LNCaP clone FGC (cell line): ENCODE measurements at regions not wholly inside any gene's neighbourhood (a gene's known extent, or its start where the extent isn't known, plus 50 kb on each side); places are given as distances from the start of the nearest gene placed in this dataset.
"Not testable (repeated sequence)": the region's sequence is repeated elsewhere in the genome, so short reads cannot be mapped to it uniquely, and the experiment has no call there.

Experiments used
- DNase-seq: peaks from one replicate; pipeline ENCODE4 v3.0.0-alpha.2; 2011; ENCODE audit warnings: low read depth
- H3K4me3 ChIP-seq: 2 replicates; pipeline ENCODE4 v1.5.1; 2011; ENCODE audit warnings: mild to moderate bottlenecking, low read depth, low read length, control low read depth
- TF ChIP-seq, protein P1 (sequence below): IDR thresholded peaks from 2 replicates; pipeline ENCODE4 v1.5.1; 2012; ENCODE audit warnings: mild to moderate bottlenecking; ENCODE audit not compliant: control insufficient read depth, insufficient read depth; ENCODE audit errors: extremely low read depth

DNA sequence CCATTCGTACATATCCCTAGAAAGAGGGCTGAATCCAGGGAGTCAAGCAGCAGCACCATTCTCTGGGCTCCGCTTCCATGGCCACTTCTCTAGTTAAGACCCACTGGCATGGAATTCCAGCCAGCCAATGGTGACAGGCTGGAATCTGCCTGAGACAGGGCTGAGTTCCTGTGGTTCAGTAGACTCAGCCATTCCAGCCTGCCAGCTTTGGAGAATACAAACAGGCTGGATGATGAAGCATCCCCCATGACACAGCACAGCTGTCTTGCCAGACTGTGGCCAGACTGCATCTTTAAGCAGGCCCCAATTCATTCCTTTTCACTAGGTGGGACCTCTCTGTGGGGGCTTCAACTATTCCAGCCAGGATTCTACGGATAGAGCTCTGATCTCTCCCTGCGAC, 329.6 kb downstream of the XPNPEP1 start:
- no peak overlapping the region for H3K4me3 ChIP-seq
- TF ChIP-seq, protein P1, sequence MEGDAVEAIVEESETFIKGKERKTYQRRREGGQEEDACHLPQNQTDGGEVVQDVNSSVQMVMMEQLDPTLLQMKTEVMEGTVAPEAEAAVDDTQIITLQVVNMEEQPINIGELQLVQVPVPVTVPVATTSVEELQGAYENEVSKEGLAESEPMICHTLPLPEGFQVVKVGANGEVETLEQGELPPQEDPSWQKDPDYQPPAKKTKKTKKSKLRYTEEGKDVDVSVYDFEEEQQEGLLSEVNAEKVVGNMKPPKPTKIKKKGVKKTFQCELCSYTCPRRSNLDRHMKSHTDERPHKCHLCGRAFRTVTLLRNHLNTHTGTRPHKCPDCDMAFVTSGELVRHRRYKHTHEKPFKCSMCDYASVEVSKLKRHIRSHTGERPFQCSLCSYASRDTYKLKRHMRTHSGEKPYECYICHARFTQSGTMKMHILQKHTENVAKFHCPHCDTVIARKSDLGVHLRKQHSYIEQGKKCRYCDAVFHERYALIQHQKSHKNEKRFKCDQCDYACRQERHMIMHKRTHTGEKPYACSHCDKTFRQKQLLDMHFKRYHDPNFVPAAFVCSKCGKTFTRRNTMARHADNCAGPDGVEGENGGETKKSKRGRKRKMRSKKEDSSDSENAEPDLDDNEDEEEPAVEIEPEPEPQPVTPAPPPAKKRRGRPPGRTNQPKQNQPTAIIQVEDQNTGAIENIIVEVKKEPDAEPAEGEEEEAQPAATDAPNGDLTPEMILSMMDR = no peak
- no peak for DNase-seq

GRCh38 chr10:109592391-109592790, 330.9 kb downstream of the XPNPEP1 start:
- H3K4me3 ChIP-seq = no peak overlapping the region
- DNase-seq = no peak
- TF ChIP-seq, protein P1 = no peak

DNA sequence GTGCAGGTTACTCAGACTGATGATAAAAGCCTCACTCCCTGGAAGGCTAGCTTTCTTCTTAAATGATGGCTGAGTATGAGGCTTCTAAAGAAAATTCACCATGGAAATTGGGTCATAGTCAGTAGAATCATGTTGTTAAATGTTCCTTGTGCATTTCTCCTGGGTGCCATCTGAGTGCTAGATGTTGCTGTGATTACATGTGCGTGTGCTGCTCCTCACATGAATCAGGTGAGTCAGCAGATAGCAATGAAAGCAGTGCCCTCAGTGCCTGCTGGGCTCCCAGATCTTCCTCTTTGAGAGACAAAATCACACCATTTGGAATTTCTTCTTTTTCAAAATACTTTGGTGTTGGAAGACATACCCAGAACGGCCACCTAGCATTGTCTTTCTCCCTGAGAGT, 331.7 kb downstream of the XPNPEP1 start:
- TF ChIP-seq, protein P1 = no peak
- no peak for DNase-seq
- no peak overlapping the region for H3K4me3 ChIP-seq

- TF ChIP-seq, protein P1 = no peak
- no peak overlapping the region for H3K4me3 ChIP-seq
- DNase-seq = no peak
Measured at GRCh38 chr10:109588259-109588658, 335.1 kb downstream of the XPNPEP1 start.

DNA sequence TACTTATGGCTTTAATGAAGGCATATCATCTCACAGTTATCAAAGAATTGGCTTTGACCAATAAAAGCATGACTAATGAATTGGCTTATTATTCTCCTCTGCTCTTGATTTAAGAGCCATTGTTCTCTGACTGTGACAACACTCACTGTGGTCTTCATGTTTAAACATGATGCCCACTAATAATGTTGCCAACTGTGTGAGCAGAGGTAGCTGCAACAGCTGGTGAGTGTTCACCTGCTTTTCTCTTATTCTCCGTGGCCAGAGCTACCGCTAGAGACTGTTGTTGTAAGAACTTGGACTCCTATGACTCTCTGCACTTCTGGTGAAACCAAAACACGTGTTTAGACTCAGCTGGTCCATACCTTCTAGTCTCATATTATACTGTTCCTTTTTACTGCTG, 335.9 kb downstream of the XPNPEP1 start:
- TF ChIP-seq, protein P1 = no peak
- no peak for DNase-seq
- no peak overlapping the region for H3K4me3 ChIP-seq

- TF ChIP-seq, protein P1 = no peak
- no peak for DNase-seq
- no peak overlapping the region for H3K4me3 ChIP-seq
Measured at GRCh38 chr10:109556399-109556798, 366.9 kb downstream of the XPNPEP1 start.

DNA sequence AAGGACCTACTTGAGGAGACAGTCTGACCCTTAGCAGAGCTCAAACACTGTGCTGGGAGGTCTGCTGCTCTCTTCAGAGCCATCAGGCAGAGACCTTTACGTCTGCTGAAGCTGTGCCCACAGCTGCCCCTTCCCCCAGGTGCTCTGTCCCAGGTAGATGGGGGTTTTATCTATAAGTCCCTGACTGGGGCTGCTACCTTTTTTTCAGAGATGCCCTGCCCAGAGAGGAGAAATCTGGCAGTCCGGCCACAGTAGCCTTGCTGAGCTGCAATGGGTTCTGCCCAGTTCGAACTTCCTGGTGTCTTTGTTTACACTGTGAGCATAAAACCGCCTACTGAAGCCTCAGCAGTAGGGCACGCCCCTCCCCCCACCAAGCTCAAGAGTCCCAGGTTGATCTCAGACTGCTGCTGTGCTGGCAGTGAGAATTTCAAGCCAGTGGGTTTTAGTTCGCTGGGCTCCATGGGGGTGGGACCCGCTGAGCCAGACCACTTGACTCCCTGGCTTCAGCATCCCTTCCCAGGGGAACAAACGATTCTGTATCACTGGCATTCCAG, 381.2 kb downstream of the XPNPEP1 start:
- peak; percentile 59 for DNase-seq
- not testable (repeated sequence) for H3K4me3 ChIP-seq

DNA sequence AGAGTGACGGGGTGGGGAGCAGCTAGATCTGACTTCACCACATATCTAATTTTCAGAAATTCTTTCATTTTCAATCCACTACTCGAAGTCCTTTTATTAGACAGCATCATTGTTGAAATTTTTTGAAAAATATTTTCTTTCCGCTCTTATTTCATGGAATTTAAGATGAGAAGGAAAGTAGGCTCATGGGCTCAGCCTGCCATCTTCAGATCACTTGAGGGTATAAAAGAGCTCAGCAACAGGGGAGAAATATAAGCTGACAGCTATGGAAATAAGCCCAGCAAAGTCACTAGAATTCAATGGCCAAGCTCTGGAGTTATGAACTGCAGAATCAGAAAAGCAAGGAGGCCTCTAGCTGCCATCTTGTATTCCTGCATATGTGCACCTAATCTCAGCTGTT, 389.1 kb downstream of the XPNPEP1 start:
- DNase-seq = no peak
- TF ChIP-seq, protein P1 = no peak
- no peak overlapping the region for H3K4me3 ChIP-seq
